Kasumi-1 (cell line): ENCODE measurements at regions not wholly inside any gene's neighbourhood (a gene's known extent, or its start where the extent isn't known, plus 50 kb on each side); places are given as distances from the start of the nearest gene placed in this dataset.

Source experiments
- DNase-seq, 2 experiments: peaks; one replicate each; lab custom pipeline; 2025; lab: John Stamatoyannopoulos, UW

- no peak for DNase-seq
Measured at GRCh38 chr5:123875561-123876275, 363.7 kb downstream of the CSNK1G3 start.

GRCh38 chr5:123874600-123875201 lies 362.7 kb downstream of the CSNK1G3 start:
- DNase-seq: no peak

GRCh38 chr5:123873846-123874245 lies 361.9 kb downstream of the CSNK1G3 start:
- no peak for DNase-seq

GRCh38 chr5:123871373-123871772 lies 359.4 kb downstream of the CSNK1G3 start:
- no peak for DNase-seq

- DNase-seq: no peak
Measured at GRCh38 chr5:123868881-123869280, 356.9 kb downstream of the CSNK1G3 start.

- no peak for DNase-seq
Measured at GRCh38 chr5:123868267-123868666, 356.3 kb downstream of the CSNK1G3 start.

GRCh38 chr5:123865641-123866040 lies 353.7 kb downstream of the CSNK1G3 start:
- DNase-seq: no peak

- no peak for DNase-seq
Measured at GRCh38 chr5:123864578-123864977, 352.6 kb downstream of the CSNK1G3 start.

GRCh38 chr5:123858938-123859337 lies 347.0 kb downstream of the CSNK1G3 start:
- DNase-seq: no peak

- no peak for DNase-seq
Measured at GRCh38 chr5:123856766-123857165, 344.8 kb downstream of the CSNK1G3 start.

- no peak for DNase-seq
Measured at GRCh38 chr5:123855609-123856008, 343.6 kb downstream of the CSNK1G3 start.

GRCh38 chr5:123845356-123846100 lies 333.6 kb downstream of the CSNK1G3 start:
- DNase-seq: no peak

- no peak for DNase-seq
Measured at GRCh38 chr5:123844873-123845272, 332.9 kb downstream of the CSNK1G3 start.

GRCh38 chr5:123835421-123835820 lies 323.4 kb downstream of the CSNK1G3 start:
- DNase-seq: no peak

GRCh38 chr5:123830575-123830974 lies 318.6 kb downstream of the CSNK1G3 start:
- no peak for DNase-seq

- DNase-seq: no peak
Measured at GRCh38 chr5:123827811-123828210, 315.8 kb downstream of the CSNK1G3 start.

GRCh38 chr5:123819833-123820232 lies 307.9 kb downstream of the CSNK1G3 start:
- DNase-seq: no peak

- DNase-seq: no peak
Measured at GRCh38 chr5:123819386-123819785, 307.4 kb downstream of the CSNK1G3 start.

GRCh38 chr5:123817267-123817666 lies 305.3 kb downstream of the CSNK1G3 start:
- DNase-seq: no peak

- DNase-seq: no peak
Measured at GRCh38 chr5:123814801-123815470, 303.0 kb downstream of the CSNK1G3 start.

- no peak for DNase-seq
Measured at GRCh38 chr5:123813937-123814624, 302.1 kb downstream of the CSNK1G3 start.

- no peak for DNase-seq
Measured at GRCh38 chr5:123813264-123813663, 301.3 kb downstream of the CSNK1G3 start.
